Epithelial cell of esophagus (primary cell): ENCODE measurements at regions not wholly inside any gene's neighbourhood (a gene's known extent, or its start where the extent isn't known, plus 50 kb on each side); places are given as distances from the start of the nearest gene placed in this dataset.

ENCODE experiments used
- DNase-seq: peaks from one replicate; pipeline ENCODE4 v3.0.0; 2010; ENCODE audit warnings: low read depth
- H3K4me3 ChIP-seq: 2 replicates; pipeline ENCODE4 v1.5.1; 2011; ENCODE audit warnings: mild to moderate bottlenecking, low read length, control low read depth
- CTCF ChIP-seq: IDR thresholded peaks from 2 replicates; pipeline ENCODE4 v1.5.1; 2011; ENCODE audit warnings: low read depth, mild to moderate bottlenecking, low read length, control low read depth, inconsistent platforms; ENCODE audit not compliant: insufficient read depth; ENCODE audit errors: missing control alignments

- no peak overlapping the region for H3K4me3 ChIP-seq
- DNase-seq = no peak
- no peak for TF ChIP-seq CTCF
These were observed 117.9 kb upstream of the GPM6A start for GRCh38 chr4:175929932-175930331.

GRCh38 chr4:175930471-175930870 lies 118.4 kb upstream of the GPM6A start:
- H3K4me3 ChIP-seq = no peak overlapping the region
- no peak for DNase-seq
- no peak for TF ChIP-seq CTCF

GRCh38 chr4:175932116-175932515 lies 120.1 kb upstream of the GPM6A start:
- no peak overlapping the region for H3K4me3 ChIP-seq
- TF ChIP-seq CTCF = no peak
- DNase-seq = no peak

- TF ChIP-seq CTCF = no peak
- no peak for DNase-seq
- no peak overlapping the region for H3K4me3 ChIP-seq
These were observed 122.4 kb upstream of the GPM6A start for GRCh38 chr4:175934506-175934905.

- no peak for TF ChIP-seq CTCF
- DNase-seq = peak; percentile 83
- H3K4me3 ChIP-seq = no peak overlapping the region
These were observed 123.1 kb upstream of the GPM6A start for GRCh38 chr4:175935016-175935661.

GRCh38 chr4:175944126-175944910 lies 121.3 kb upstream of the WDR17 start:
- no peak overlapping the region for H3K4me3 ChIP-seq
- no peak for TF ChIP-seq CTCF
- DNase-seq = no peak
